GM23248 (cell line): ENCODE measurements at regions not wholly inside any gene's neighbourhood (a gene's known extent, or its start where the extent isn't known, plus 50 kb on each side); places are given as distances from the start of the nearest gene placed in this dataset.

Source experiments
- EZH2 ChIP-seq: fragments of 200-600 bp; sonication (generic); IDR thresholded peaks from 2 replicates; pipeline ENCODE4 v1.6.1; 2018; ENCODE audit warnings: antibody characterized with exemption, mild to moderate bottlenecking; ENCODE audit not compliant: insufficient read depth, poor library complexity, severe bottlenecking
- EZH2phosphoT487 ChIP-seq: fragments of 200-600 bp; sonication (generic); IDR thresholded peaks from 2 replicates; pipeline ENCODE4 v1.6.1; 2018; ENCODE audit warnings: antibody characterized with exemption, moderate library complexity, mild to moderate bottlenecking, low read depth; ENCODE audit not compliant: insufficient read depth

DNA sequence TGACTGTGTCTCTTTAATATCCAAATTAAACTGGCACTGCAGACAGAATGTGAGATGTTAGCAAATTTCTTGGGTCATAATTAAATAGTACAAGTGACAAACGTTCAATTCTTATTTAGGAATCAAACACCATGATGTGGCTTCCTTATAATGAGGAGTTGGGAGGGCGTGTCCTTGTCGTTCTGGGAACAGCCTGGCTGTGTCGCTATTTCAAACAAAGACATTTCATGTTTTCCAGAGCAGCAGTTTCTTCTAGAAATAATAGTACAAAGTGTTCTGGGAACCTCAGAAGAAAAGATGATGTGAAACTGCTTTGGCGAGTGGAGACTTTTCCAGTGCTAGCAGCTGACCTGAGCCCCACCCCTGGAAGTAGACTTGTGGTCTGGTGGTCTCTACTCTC lies 301.7 kb upstream of the N4BP1 start:
- TF ChIP-seq EZH2, result no peak
- no peak for TF ChIP-seq EZH2phosphoT487
